Anterior cingulate cortex (tissue), 58 donors: ENCODE measurements at regions not wholly inside any gene's neighbourhood (a gene's known extent, or its start where the extent isn't known, plus 50 kb on each side); places are given as distances from the start of the nearest gene placed in this dataset.
"Not testable (repeated sequence)": the region's sequence is repeated elsewhere in the genome, so short reads cannot be mapped to it uniquely, and the experiment has no call there.

Experiments used
- DNase-seq, 58 donors: peaks; one replicate each; lab custom pipeline; 2025; lab: John Stamatoyannopoulos, UW

- DNase-seq, result no peak
Measured at GRCh38 chr12:58671196-58671595, 249.1 kb downstream of the LRIG3 start.

GRCh38 chr12:58673021-58673420, 247.3 kb downstream of the LRIG3 start:
- DNase-seq, result no peak

GRCh38 chr12:58677833-58678232, 242.5 kb downstream of the LRIG3 start:
- DNase-seq, result not testable (repeated sequence)

- DNase-seq, result no peak
Measured at GRCh38 chr12:58678753-58679152, 241.6 kb downstream of the LRIG3 start.

GRCh38 chr12:58681730-58682129, 238.6 kb downstream of the LRIG3 start:
- DNase-seq, result no peak

GRCh38 chr12:58695263-58695662, 225.0 kb downstream of the LRIG3 start:
- no peak for DNase-seq

GRCh38 chr12:58701536-58701935, 218.8 kb downstream of the LRIG3 start:
- no peak for DNase-seq

- DNase-seq, result no peak
Measured at GRCh38 chr12:58703866-58704265, 216.4 kb downstream of the LRIG3 start.

- not testable (repeated sequence) for DNase-seq
Measured at GRCh38 chr12:58704770-58705169, 215.5 kb downstream of the LRIG3 start.

GRCh38 chr12:58710901-58711300, 209.4 kb downstream of the LRIG3 start:
- DNase-seq, result no peak

- no peak for DNase-seq
Measured at GRCh38 chr12:58711974-58712373, 208.3 kb downstream of the LRIG3 start.

- no peak for DNase-seq
Measured at GRCh38 chr12:58712976-58713375, 207.3 kb downstream of the LRIG3 start.

- no peak for DNase-seq
Measured at GRCh38 chr12:58719161-58719560, 201.1 kb downstream of the LRIG3 start.

- DNase-seq, result no peak
Measured at GRCh38 chr12:58720421-58720820, 199.9 kb downstream of the LRIG3 start.

- no peak for DNase-seq
Measured at GRCh38 chr12:58725400-58726105, 194.8 kb downstream of the LRIG3 start.

- DNase-seq, result no peak
Measured at GRCh38 chr12:58727521-58727920, 192.8 kb downstream of the LRIG3 start.

- no peak for DNase-seq
Measured at GRCh38 chr12:58728397-58728796, 191.9 kb downstream of the LRIG3 start.

GRCh38 chr12:58731096-58731495, 189.2 kb downstream of the LRIG3 start:
- DNase-seq, result no peak

GRCh38 chr12:58732894-58733293, 187.4 kb downstream of the LRIG3 start:
- DNase-seq, result no peak

- DNase-seq, result no peak
Measured at GRCh38 chr12:58741226-58741625, 179.1 kb downstream of the LRIG3 start.

GRCh38 chr12:58745348-58746125, 174.8 kb downstream of the LRIG3 start:
- DNase-seq, result no peak

GRCh38 chr12:58747533-58747932, 172.8 kb downstream of the LRIG3 start:
- DNase-seq, result no peak
